SU-DHL-6 (cell line): ENCODE measurements at regions not wholly inside any gene's neighbourhood (a gene's known extent, or its start where the extent isn't known, plus 50 kb on each side); places are given as distances from the start of the nearest gene placed in this dataset.

Experiments
- H2AFZ ChIP-seq: fragments of 200-600 bp; sonication (generic); 2 replicates; pipeline ENCODE4 v1.6.1; 2014; ENCODE audit warnings: low read depth, mild to moderate bottlenecking, moderate library complexity, mixed read lengths, antibody characterized with exemption, low read length; ENCODE audit not compliant: severe bottlenecking
- H3F3A ChIP-seq: fragments of 200-600 bp; shearing (Covaris generic); 2 replicates; pipeline ENCODE4 v1.6.0; 2016; ENCODE audit warnings: antibody characterized with exemption, mild to moderate bottlenecking; ENCODE audit not compliant: insufficient read depth
- H3K27ac ChIP-seq: fragments of 200-600 bp; sonication (generic); 2 replicates; pipeline ENCODE4 v1.5.1; 2016; ENCODE audit warnings: low read depth, mild to moderate bottlenecking, low read length, moderate library complexity, mixed read lengths
- H3K27me3 ChIP-seq: fragments of 200-600 bp; sonication (generic), shearing (Covaris generic); 2 replicates; pipeline ENCODE4 v1.6.0; 2014; ENCODE audit warnings: mild to moderate bottlenecking, low read length
- H3K36me3 ChIP-seq: fragments of 200-600 bp; sonication (generic); 2 replicates; pipeline ENCODE4 v1.6.1; 2014; ENCODE audit warnings: mild to moderate bottlenecking, low read length, mixed read lengths
- H3K4me2 ChIP-seq: fragments of 300-600, 200-600 bp; shearing (Covaris generic), sonication (generic); 2 replicates; pipeline ENCODE4 v1.6.0; 2014; ENCODE audit warnings: low read length, low read depth, mild to moderate bottlenecking; ENCODE audit not compliant: poor library complexity, severe bottlenecking
- H3K4me3 ChIP-seq: fragments of 200-600 bp; sonication (generic); 2 replicates; pipeline ENCODE4 v1.5.1; 2014; ENCODE audit warnings: antibody characterized with exemption, low read length, mild to moderate bottlenecking, mixed read lengths; ENCODE audit not compliant: insufficient read depth, poor library complexity, severe bottlenecking
- H3K79me2 ChIP-seq: fragments of 200-600 bp; sonication (generic); 2 replicates; pipeline ENCODE4 v1.6.1; 2014; ENCODE audit warnings: mild to moderate bottlenecking, low read length, moderate library complexity; ENCODE audit not compliant: insufficient read depth
- H3K9ac ChIP-seq: fragments of 200-600 bp; sonication (generic); 2 replicates; pipeline ENCODE4 v1.7.0; 2014; ENCODE audit warnings: mild to moderate bottlenecking, low read length
- H3K9me2 ChIP-seq: fragments of 200-600 bp; sonication (generic); replicated peaks from 2 replicates; pipeline ENCODE4 v1.6.1; 2014; ENCODE audit warnings: low read length; ENCODE audit not compliant: insufficient read depth
- H3K9me3 ChIP-seq: fragments of 200-600 bp; sonication (generic); 2 replicates; pipeline ENCODE4 v1.6.1; 2014; ENCODE audit warnings: low read length, mixed read lengths; ENCODE audit not compliant: insufficient read depth
- H4K20me1 ChIP-seq: fragments of 200-600 bp; sonication (generic); 2 replicates; pipeline ENCODE4 v1.6.1; 2014; ENCODE audit warnings: low read depth, mild to moderate bottlenecking, antibody characterized with exemption, low read length, moderate library complexity, mixed read lengths
- CTCF ChIP-seq: fragments of 200-600 bp; sonication (generic); IDR thresholded peaks from one replicate; pipeline ENCODE4 v1.5.1; 2017; ENCODE audit warnings: antibody characterized with exemption, mild to moderate bottlenecking, low read length, moderate library complexity; ENCODE audit not compliant: insufficient read depth, poor library complexity, severe bottlenecking
- EZH2phosphoT487 ChIP-seq: fragments of 200-600 bp; sonication (generic), shearing (Covaris generic); conservative IDR thresholded peaks from 2 replicates; pipeline ENCODE4 v1.6.1; 2018; ENCODE audit warnings: mild to moderate bottlenecking, antibody characterized with exemption, low read length, moderate library complexity, mixed read lengths

DNA sequence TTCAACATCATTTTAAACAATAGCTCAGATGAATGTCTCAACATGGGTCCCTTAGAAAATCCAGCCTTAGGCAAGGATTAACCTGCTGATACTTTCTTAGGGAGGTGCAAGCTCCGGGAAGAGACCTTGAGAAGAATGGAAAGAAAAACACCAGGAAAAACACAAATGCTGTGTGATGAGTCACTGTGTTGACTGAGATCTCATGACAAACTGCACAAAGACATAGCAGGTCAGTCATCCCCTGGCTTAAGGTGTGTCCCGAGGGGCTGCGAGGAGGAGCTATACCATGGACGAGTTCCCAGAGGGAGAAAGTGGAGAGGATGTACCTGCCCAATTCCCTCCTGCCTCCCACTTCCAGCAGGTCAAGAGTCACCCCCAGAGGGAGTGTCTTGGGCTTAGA lies 98.0 kb downstream of the TEX36 start:
- Histone ChIP-seq H3K4me2 (no peak overlapping the region), H3K27ac (no peak overlapping the region), H3K79me2 (no peaks in the 10 kb centered on the region), H3K9ac (no peak overlapping the region), H2AFZ (no peak overlapping the region), H4K20me1 (no peaks in the 10 kb centered on the region), H3K9me2 (no peaks in the 10 kb centered on the region), H3K9me3 (no peaks in the 10 kb centered on the region), H3K36me3 (no peaks in the 10 kb centered on the region), H3K4me3 (no peak overlapping the region), H3F3A (no peaks in the 10 kb centered on the region), H3K27me3 (no peaks in the 10 kb centered on the region)
- TF ChIP-seq CTCF = no peak
- TF ChIP-seq EZH2phosphoT487 = no peak

DNA sequence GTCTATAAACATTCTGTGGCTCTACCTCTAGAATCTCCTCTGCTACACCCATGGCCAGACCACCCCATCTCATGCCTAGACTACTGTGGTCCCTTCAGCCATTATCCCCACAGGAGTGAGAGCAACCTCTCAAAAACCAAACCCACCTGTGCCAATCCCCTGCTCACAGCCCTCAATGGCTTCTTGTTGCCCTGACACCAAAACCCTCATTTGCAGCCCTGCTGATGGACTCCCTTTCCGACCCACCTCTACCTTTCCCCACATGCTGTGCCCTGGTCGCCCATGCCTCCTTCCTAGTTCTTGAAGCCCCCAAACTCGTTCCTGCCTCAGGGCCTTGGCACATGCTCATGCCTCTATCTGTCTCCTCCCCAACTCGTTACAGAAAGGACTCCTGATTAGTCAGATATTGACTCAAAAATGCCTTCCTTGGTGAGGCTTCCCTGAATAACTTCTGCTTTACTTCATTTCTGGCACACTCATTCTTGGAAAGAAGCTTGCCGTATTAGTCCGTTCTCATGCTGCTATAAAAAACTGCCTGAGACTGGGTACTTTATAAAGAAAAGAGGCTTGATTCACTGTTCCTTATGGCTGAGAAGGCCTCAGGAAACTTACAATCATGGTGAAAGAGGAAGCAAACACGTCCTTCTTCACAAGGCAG lies 104.2 kb downstream of the TEX36 start:
- Histone ChIP-seq H3K4me3 (no peak overlapping the region), H2AFZ (no peak overlapping the region), H3K79me2 (no peaks in the 10 kb centered on the region), H3K4me2 (no peak overlapping the region), H4K20me1 (no peaks in the 10 kb centered on the region), H3K27ac (no peak overlapping the region), H3F3A (no peaks in the 10 kb centered on the region), H3K36me3 (no peaks in the 10 kb centered on the region), H3K9ac (no peak overlapping the region), H3K9me2 (no peaks in the 10 kb centered on the region; the same call in 1 of the 2 replicates), H3K9me3 (no peaks in the 10 kb centered on the region), H3K27me3 (no peaks in the 10 kb centered on the region)
- TF ChIP-seq CTCF (no peak), EZH2phosphoT487 (no peak)

DNA sequence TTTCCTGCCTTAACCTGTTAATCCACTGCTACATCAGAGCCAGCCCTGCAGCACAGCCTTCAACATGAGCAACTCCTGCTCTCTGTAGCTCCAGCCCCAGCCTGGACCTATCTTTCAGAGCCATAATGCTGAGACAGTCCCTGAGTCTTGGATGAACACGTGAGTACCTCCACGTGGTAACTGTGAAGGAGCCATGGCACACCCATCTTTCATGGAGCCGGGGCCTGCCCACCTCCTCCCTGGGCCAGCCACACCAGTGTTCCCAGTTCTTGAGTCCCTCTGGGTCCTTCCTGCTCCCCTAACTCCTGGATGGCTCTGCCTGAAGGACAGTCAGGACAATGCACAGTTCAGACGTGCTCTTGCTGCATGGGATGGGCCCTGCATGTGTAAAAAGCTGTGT lies 107.1 kb downstream of the TEX36 start:
- no peaks in the 10 kb centered on the region for H3K27me3 ChIP-seq
- no peak for TF ChIP-seq EZH2phosphoT487
- no peak for TF ChIP-seq CTCF
- H3K9me3 ChIP-seq = no peaks in the 10 kb centered on the region
- H3K79me2 ChIP-seq = no peaks in the 10 kb centered on the region
- no peak overlapping the region for H3K9ac ChIP-seq
- no peaks in the 10 kb centered on the region for H4K20me1 ChIP-seq
- no peaks in the 10 kb centered on the region; the same call in 1 of the 2 replicates for H3K9me2 ChIP-seq
- H3K4me2 ChIP-seq = no peak overlapping the region
- H3F3A ChIP-seq = no peaks in the 10 kb centered on the region
- no peaks in the 10 kb centered on the region for H3K36me3 ChIP-seq
- no peak overlapping the region for H3K4me3 ChIP-seq
- H3K27ac ChIP-seq = no peak overlapping the region
- H2AFZ ChIP-seq = no peak overlapping the region
